ENCODE measurements at regions not wholly inside any gene's neighbourhood (a gene's known extent, or its start where the extent isn't known, plus 50 kb on each side); places are given as distances from the start of the nearest gene placed in this dataset.

DNA sequence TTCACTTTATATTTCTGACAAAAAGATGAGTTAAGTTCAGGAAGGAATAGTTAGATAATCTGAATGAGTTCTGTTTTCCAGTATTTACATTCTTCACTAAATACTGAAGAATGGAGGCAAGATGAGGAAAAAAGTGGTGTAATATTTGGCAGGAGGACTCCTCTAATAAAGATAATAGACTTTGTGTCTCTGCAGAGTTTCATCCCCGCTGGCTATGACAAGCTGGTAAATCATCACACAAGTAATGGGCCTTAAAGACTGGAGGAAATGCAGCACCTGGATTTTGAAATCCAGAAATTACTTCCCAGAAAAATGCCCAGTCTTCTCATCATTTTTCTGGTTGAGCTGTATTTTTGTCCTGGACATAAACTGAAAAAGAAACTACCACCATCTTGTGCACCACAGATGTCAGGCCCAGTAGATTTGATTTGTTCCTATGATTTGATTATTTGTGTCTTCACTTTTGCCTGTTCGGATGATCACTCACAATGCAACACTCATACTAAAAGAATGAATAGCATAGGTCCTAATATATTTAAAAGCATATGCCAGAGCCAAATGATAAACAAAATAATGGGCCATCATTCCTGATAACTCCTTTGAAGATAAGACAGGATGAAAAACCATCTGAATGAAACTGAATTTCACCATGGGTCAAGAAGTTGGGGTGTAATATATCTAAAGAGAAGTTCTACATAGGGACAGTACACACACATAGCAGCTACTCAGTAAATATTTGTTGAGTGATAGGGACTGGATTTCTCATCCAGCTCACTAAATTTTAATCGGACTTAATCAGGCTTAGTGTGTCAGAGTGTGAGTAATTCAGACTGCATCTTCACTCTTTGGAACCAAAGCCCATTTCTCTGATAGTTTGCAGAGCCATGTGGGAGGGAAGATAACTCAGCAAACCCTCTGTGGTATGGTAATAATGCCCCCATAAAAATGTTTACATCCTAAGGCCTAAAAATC, 200.5 kb downstream of the HINT1 start:
- Histone ChIP-seq H3K4me3 (ENCODE audit: low read length, poor library complexity, severe bottlenecking) (no peak overlapping the region), H3K79me2 (ENCODE audit: insufficient read depth, low read length) (no peaks in the 10 kb centered on the region), H3K9me2 (replicated peaks; ENCODE audit: low read depth, low read length) (no peaks in the 10 kb centered on the region), H3K27me3 (ENCODE audit: insufficient read depth, low read length, poor library complexity, severe bottlenecking) (no peaks in the 10 kb centered on the region), H3K9ac (ENCODE audit: low read depth, low read length, poor library complexity, severe bottlenecking) (no peak overlapping the region), H3K4me2 (ENCODE audit: low read depth, low read length, poor library complexity, severe bottlenecking) (no peak overlapping the region), H2AFZ (ENCODE audit: low read length) (no peak overlapping the region), H3K4me1 (ENCODE audit: insufficient read depth, low read length, poor library complexity, severe bottlenecking) (no peaks in the 10 kb centered on the region), H3K36me3 (ENCODE audit: insufficient read depth, low read length) (no peaks in the 10 kb centered on the region), H3F3A (ENCODE audit: low read depth) (no peaks in the 10 kb centered on the region), H4K20me1 (ENCODE audit: insufficient read depth, low read length, poor library complexity, severe bottlenecking) (no peaks in the 10 kb centered on the region), H3K9me3 (ENCODE audit: insufficient read depth, low read depth, low read length) (no peaks in the 10 kb centered on the region)
- TF ChIP-seq, protein P1, sequence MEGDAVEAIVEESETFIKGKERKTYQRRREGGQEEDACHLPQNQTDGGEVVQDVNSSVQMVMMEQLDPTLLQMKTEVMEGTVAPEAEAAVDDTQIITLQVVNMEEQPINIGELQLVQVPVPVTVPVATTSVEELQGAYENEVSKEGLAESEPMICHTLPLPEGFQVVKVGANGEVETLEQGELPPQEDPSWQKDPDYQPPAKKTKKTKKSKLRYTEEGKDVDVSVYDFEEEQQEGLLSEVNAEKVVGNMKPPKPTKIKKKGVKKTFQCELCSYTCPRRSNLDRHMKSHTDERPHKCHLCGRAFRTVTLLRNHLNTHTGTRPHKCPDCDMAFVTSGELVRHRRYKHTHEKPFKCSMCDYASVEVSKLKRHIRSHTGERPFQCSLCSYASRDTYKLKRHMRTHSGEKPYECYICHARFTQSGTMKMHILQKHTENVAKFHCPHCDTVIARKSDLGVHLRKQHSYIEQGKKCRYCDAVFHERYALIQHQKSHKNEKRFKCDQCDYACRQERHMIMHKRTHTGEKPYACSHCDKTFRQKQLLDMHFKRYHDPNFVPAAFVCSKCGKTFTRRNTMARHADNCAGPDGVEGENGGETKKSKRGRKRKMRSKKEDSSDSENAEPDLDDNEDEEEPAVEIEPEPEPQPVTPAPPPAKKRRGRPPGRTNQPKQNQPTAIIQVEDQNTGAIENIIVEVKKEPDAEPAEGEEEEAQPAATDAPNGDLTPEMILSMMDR (conservative IDR thresholded peaks at IDR 0.05; ENCODE audit: low read length): no peak
- no peak for TF ChIP-seq EZH2phosphoT487 (IDR thresholded peaks at IDR 0.05; ENCODE audit: borderline replicate concordance)

DNA sequence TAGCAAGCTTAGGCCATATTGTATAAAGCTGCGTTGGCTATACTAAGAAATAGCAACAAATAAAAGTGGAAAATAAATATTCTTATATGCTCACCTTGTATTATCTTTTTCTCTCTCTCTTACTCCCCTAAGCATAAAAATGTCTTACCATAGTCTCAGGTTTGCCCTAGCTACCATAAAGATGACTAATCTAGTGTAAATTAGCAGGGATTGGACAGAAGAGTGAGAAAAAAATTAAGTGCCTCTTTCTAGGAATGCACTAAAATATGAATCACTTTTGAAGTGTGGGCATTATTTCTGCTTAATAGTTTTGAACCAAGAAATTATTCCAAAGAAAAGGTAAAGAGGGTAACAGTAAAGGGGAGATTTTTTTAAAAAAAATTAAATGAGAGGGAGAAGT, 201.3 kb downstream of the HINT1 start:
- Histone ChIP-seq H3K79me2 (ENCODE audit: insufficient read depth, low read length) (no peaks in the 10 kb centered on the region), H3F3A (ENCODE audit: low read depth) (no peaks in the 10 kb centered on the region), H3K4me3 (ENCODE audit: low read length, poor library complexity, severe bottlenecking) (no peak overlapping the region), H3K4me2 (ENCODE audit: low read depth, low read length, poor library complexity, severe bottlenecking) (no peak overlapping the region), H3K9me2 (replicated peaks; ENCODE audit: low read depth, low read length) (no peaks in the 10 kb centered on the region), H3K4me1 (ENCODE audit: insufficient read depth, low read length, poor library complexity, severe bottlenecking) (no peaks in the 10 kb centered on the region), H3K36me3 (ENCODE audit: insufficient read depth, low read length) (no peaks in the 10 kb centered on the region), H4K20me1 (ENCODE audit: insufficient read depth, low read length, poor library complexity, severe bottlenecking) (no peaks in the 10 kb centered on the region), H3K9ac (ENCODE audit: low read depth, low read length, poor library complexity, severe bottlenecking) (no peak overlapping the region), H3K27me3 (ENCODE audit: insufficient read depth, low read length, poor library complexity, severe bottlenecking) (no peaks in the 10 kb centered on the region), H2AFZ (ENCODE audit: low read length) (no peak overlapping the region), H3K9me3 (ENCODE audit: insufficient read depth, low read depth, low read length) (no peaks in the 10 kb centered on the region)
- TF ChIP-seq, protein P1 (conservative IDR thresholded peaks at IDR 0.05; ENCODE audit: low read length): no peak

DNA sequence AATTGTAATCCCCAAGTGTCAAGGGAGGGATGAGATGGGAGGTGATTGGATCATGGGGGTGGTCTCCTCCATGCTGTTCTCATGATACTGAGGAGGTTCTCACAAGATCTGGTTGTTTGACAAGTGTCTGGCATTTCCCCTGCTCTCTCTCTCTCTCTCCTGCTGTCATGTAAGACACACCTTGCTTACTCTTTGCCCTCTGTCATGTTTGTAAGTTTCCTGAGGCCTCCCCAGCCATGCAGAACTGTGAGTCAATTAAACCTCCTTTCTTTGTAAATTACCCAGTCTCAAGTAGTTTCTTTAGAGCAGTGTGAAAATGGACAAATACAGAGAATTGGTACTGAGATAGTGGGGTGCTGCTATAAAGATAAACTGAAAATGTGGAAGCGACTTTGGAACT, 207.9 kb downstream of the HINT1 start:
- Histone ChIP-seq H3F3A (ENCODE audit: low read depth) (no peaks in the 10 kb centered on the region), H3K36me3 (ENCODE audit: insufficient read depth, low read length) (no peaks in the 10 kb centered on the region), H3K79me2 (ENCODE audit: insufficient read depth, low read length) (no peaks in the 10 kb centered on the region), H2AFZ (ENCODE audit: low read length) (no peak overlapping the region), H3K27me3 (ENCODE audit: insufficient read depth, low read length, poor library complexity, severe bottlenecking) (no peaks in the 10 kb centered on the region), H4K20me1 (ENCODE audit: insufficient read depth, low read length, poor library complexity, severe bottlenecking) (no peaks in the 10 kb centered on the region), H3K4me3 (ENCODE audit: low read length, poor library complexity, severe bottlenecking) (no peak overlapping the region), H3K4me2 (ENCODE audit: low read depth, low read length, poor library complexity, severe bottlenecking) (no peak overlapping the region), H3K4me1 (ENCODE audit: insufficient read depth, low read length, poor library complexity, severe bottlenecking) (no peaks in the 10 kb centered on the region), H3K9ac (ENCODE audit: low read depth, low read length, poor library complexity, severe bottlenecking) (no peak overlapping the region), H3K9me3 (ENCODE audit: insufficient read depth, low read depth, low read length) (no peaks in the 10 kb centered on the region), H3K9me2 (replicated peaks; ENCODE audit: low read depth, low read length) (no peaks in the 10 kb centered on the region)
- TF ChIP-seq, protein P1 (conservative IDR thresholded peaks at IDR 0.05; ENCODE audit: low read length): no peak
- no peak for TF ChIP-seq EZH2phosphoT487 (IDR thresholded peaks at IDR 0.05; ENCODE audit: borderline replicate concordance)
